GM12864 (cell line): ENCODE measurements at regions not wholly inside any gene's neighbourhood (a gene's known extent, or its start where the extent isn't known, plus 50 kb on each side); places are given as distances from the start of the nearest gene placed in this dataset.
"Not testable (repeated sequence)": the region's sequence is repeated elsewhere in the genome, so short reads cannot be mapped to it uniquely, and the experiment has no call there.

ENCODE experiments used
- DNase-seq: peaks from one replicate; pipeline ENCODE4 v3.0.0-alpha.2; 2011; ENCODE audit warnings: low read depth
- H3K4me3 ChIP-seq: 2 replicates; pipeline ENCODE4 v1.5.1; 2011; ENCODE audit warnings: mild to moderate bottlenecking, low read depth, low read length, control low read depth
- CTCF ChIP-seq: IDR thresholded peaks from 2 replicates; pipeline ENCODE4 v1.5.1; 2011; ENCODE audit warnings: low read depth, mild to moderate bottlenecking, moderate library complexity, low read length, control low read depth, inconsistent platforms; ENCODE audit errors: missing control alignments

GRCh38 chr2:192560326-192560725, 365.6 kb upstream of the TMEFF2 start:
- DNase-seq: no peak
- no peak for TF ChIP-seq CTCF
- no peak overlapping the region for H3K4me3 ChIP-seq

GRCh38 chr2:192559587-192559986, 364.9 kb upstream of the TMEFF2 start:
- no peak for DNase-seq
- H3K4me3 ChIP-seq: no peak overlapping the region
- TF ChIP-seq CTCF: no peak

- H3K4me3 ChIP-seq: no peak overlapping the region
- no peak for TF ChIP-seq CTCF
- no peak for DNase-seq
Measured at GRCh38 chr2:192558637-192559036, 363.9 kb upstream of the TMEFF2 start.

GRCh38 chr2:192555740-192556139, 361.0 kb upstream of the TMEFF2 start:
- no peak overlapping the region for H3K4me3 ChIP-seq
- DNase-seq: no peak
- TF ChIP-seq CTCF: no peak

- no peak overlapping the region for H3K4me3 ChIP-seq
- no peak for TF ChIP-seq CTCF
- no peak for DNase-seq
Measured at GRCh38 chr2:192551760-192552159, 357.0 kb upstream of the TMEFF2 start.

GRCh38 chr2:192546565-192546964, 351.8 kb upstream of the TMEFF2 start:
- no peak for DNase-seq
- H3K4me3 ChIP-seq: no peak overlapping the region
- TF ChIP-seq CTCF: no peak

- DNase-seq: no peak
- H3K4me3 ChIP-seq: no peak overlapping the region
- TF ChIP-seq CTCF: no peak
Measured at GRCh38 chr2:192544371-192544955, 349.7 kb upstream of the TMEFF2 start.

GRCh38 chr2:192542148-192543066, 347.7 kb upstream of the TMEFF2 start:
- not testable (repeated sequence) for DNase-seq, H3K4me3 ChIP-seq
